T1000 (cell line): ENCODE measurements at regions not wholly inside any gene's neighbourhood (a gene's known extent, or its start where the extent isn't known, plus 50 kb on each side); places are given as distances from the start of the nearest gene placed in this dataset.

Source experiments
- DNase-seq: peaks from one replicate; lab custom pipeline; 2025; ENCODE audit warnings: mixed read lengths; lab: John Stamatoyannopoulos, UW

GRCh38 chr10:29397221-29397620, 108.4 kb downstream of the LYZL1 start:
- DNase-seq = no peak

- DNase-seq = no peak
These were observed 114.3 kb downstream of the LYZL1 start for GRCh38 chr10:29403208-29403607.

GRCh38 chr10:29407280-29407858, 118.5 kb downstream of the LYZL1 start:
- no peak for DNase-seq
